Spleen (tissue), 7 donors: ENCODE measurements at regions not wholly inside any gene's neighbourhood (a gene's known extent, or its start where the extent isn't known, plus 50 kb on each side); places are given as distances from the start of the nearest gene placed in this dataset.

Experiments
- CTCF ChIP-seq, 11 experiments: fragments of 200-600 bp in 7 of 11; fragments of 450-650 bp in 4 of 11; sonication (generic) in 4 of 11; IDR thresholded peaks in 8 of 11; conservative IDR thresholded peaks in 3 of 11; 1 replicate in 7 of 11; 2 replicates in 4 of 11; pipeline versions ENCODE4 v1.4.0 to v1.8.0; 2016 to 2021; ENCODE audit warnings: antibody characterized with exemption in 11 of 11, inconsistent platforms in 4 of 11, mild to moderate bottlenecking in 1 of 11
- POLR2A ChIP-seq, 3 donors: fragments of 450-650 bp; IDR thresholded peaks; one replicate each; pipeline ENCODE4 v1.5.1; 2017; ENCODE audit warnings: antibody characterized with exemption in 3 of 3, mild to moderate bottlenecking in 1 of 3
- POLR2AphosphoS5 ChIP-seq, 3 donors: sonication (generic); formaldehyde crosslinking; IDR thresholded peaks; one replicate each; pipeline ENCODE4 v1.5.1; 2017; ENCODE audit warnings: antibody characterized with exemption in 3 of 3
- donor health status: DM: no; HTN: no; CAD: no; lungs with moderate emphysema.
- donor health status: DM: no; HTN: no; CAD: no.
- donor health status: DM: no; HTN: no; CAD: no.

GRCh38 chr14:46147024-46147423, 504.6 kb downstream of the RPL10L start:
- no peak for TF ChIP-seq CTCF (IDR thresholded peaks at IDR 0.05 in 8 of 11, conservative IDR thresholded peaks at IDR 0.05 in 3 of 11)
- TF ChIP-seq POLR2A (IDR thresholded peaks at IDR 0.05) = no peak
- no peak for TF ChIP-seq POLR2AphosphoS5 (IDR thresholded peaks at IDR 0.05)
